Choroid plexus epithelial cell (primary cell): ENCODE measurements at regions not wholly inside any gene's neighbourhood (a gene's known extent, or its start where the extent isn't known, plus 50 kb on each side); places are given as distances from the start of the nearest gene placed in this dataset.

Experiments used
- DNase-seq: peaks from one replicate; pipeline ENCODE4 v3.0.0-alpha.2; 2010; ENCODE audit warnings: low read depth
- H3K4me3 ChIP-seq: 2 replicates; pipeline ENCODE4 v1.5.1; 2011; ENCODE audit warnings: low read depth, mild to moderate bottlenecking, control low read depth, low read length, moderate library complexity
- TF ChIP-seq, protein P1 (sequence below): conservative IDR thresholded peaks from 2 replicates; pipeline ENCODE4 v1.5.1; 2011; ENCODE audit warnings: low read depth, mild to moderate bottlenecking, control low read depth, inconsistent platforms, low read length, moderate library complexity

DNA sequence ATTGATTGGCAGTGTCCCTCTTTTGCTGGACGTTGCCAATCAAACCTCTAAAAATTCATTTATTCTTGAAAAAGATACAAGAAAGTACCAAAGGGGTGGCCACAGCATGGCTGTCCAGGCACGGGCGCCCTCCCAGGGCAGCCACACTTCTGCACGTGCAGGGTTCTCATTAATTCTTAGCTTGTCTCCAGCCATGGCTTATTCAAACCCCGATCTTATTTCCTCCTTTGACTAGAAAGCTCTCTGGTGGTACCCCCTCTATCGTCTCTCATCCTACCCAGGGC lies 123.9 kb downstream of the CTTN start:
- DNase-seq, result no peak
- TF ChIP-seq, protein P1, sequence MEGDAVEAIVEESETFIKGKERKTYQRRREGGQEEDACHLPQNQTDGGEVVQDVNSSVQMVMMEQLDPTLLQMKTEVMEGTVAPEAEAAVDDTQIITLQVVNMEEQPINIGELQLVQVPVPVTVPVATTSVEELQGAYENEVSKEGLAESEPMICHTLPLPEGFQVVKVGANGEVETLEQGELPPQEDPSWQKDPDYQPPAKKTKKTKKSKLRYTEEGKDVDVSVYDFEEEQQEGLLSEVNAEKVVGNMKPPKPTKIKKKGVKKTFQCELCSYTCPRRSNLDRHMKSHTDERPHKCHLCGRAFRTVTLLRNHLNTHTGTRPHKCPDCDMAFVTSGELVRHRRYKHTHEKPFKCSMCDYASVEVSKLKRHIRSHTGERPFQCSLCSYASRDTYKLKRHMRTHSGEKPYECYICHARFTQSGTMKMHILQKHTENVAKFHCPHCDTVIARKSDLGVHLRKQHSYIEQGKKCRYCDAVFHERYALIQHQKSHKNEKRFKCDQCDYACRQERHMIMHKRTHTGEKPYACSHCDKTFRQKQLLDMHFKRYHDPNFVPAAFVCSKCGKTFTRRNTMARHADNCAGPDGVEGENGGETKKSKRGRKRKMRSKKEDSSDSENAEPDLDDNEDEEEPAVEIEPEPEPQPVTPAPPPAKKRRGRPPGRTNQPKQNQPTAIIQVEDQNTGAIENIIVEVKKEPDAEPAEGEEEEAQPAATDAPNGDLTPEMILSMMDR, result no peak

DNA sequence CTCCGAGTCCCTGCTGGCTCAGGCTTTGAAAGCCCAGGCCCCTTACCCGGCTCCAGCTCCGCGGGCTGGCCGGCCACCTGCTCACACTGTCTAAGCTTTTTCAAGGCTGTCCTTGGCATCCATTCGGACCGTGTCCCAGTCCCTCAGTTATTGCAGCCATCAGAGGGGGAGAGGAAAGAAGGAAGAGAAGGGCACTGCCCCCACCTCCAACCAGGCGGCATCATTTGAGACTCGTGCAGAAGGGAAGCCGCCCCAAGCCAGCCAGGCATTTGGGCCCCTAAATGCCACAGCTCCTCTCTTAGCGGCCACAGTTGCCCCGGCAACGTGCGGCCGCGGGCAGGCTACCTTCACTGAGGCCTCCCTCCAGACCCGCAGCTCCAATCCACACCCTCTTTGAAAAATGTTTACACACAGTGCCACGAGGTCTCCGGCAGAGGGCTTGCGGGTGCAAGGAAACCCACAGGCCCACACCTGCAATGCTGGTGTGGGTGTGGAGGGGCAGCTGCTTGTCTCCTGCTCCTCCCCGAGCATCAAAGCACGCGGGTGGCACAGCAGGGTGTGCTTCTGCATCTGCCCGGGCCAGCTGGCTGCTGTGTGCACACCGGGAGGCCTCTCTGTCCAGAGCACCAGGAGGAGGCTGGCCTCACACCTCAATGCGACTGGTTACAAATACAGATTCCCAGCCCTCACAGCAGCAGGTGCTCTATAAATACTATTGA lies 124.4 kb downstream of the CTTN start:
- TF ChIP-seq, protein P1, result no peak
- no peak overlapping the region for H3K4me3 ChIP-seq

More for the DNA sequence above, 123.9 kb downstream of the CTTN start:
- no peak overlapping the region for H3K4me3 ChIP-seq

DNA sequence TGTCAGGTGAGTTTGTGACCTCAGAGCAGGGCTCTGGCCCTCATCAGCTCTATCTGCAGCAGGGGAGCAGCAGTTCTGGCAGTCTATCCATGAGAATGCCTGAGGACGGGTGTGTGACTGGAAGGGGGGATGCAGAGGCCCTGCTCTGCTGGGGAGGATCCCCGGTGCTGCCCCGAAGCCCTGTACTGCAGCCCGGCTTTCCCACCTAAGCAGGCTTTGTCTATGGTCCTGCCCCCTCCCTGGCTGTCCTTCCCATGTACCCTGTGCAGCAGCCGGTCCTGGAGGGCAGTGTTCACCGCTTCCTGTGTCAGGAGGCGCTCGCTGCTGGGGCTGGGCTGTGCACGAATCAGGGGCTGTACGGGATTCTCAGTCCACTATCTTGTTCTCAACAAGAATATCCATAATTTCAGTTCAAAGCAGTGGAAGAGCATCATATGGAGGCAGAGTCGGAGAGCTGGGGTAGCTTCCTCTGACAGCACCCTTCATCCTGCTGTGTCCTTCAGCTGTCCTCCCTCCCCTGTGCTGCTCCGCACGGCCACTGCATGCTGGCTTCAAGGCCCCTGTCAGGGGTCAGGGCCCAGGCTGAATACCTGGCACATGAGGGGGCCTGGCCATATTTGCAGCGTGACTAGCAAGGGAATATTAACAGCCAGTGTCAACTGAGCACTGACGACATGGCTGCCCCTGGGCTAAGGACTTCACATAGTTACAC lies 125.2 kb downstream of the CTTN start:
- no peak for DNase-seq
- H3K4me3 ChIP-seq, result no peak overlapping the region
- TF ChIP-seq, protein P1, result no peak

More for the DNA sequence above, 124.4 kb downstream of the CTTN start:
- DNase-seq, result no peak

DNA sequence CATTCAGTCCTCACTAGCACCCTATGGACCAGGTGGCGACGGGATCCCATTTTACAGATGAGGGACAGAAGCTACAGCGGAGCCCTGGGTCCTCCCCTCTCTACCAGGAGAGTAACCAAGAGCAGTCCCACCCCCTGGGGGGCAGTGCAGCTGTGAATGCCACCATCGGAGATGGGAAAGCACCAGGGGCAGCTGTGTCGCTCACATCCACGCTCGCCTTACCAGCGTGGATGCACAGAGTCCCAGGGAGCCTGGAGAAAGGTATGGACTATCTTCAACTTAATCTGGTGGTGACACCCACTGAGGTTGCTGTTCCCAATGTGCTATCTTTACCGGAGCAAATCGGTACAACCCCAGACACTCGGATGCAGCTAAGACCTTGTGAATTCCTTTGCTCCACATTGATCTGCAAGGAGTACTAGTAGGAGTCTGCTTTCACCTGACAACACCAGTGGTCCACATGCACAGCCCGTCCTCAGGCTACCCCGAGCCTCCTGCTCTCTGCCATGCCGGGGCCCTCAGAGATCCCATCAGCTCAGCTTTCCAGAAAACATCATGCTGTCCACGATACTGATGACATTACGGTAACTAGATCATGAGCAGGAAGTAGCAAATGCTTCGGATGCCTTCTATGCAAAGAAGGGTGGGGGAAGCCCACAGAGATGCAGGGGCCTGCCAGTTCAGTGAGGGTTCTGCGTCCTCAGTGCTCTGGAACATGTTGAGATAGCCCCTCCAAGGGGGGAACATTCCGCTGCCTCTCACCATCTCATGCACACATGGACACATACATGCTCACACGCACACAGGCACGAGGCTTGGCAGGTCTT lies 126.0 kb downstream of the CTTN start:
- no peak overlapping the region for H3K4me3 ChIP-seq
- TF ChIP-seq, protein P1, result no peak
- DNase-seq, result peak; percentile 27

DNA sequence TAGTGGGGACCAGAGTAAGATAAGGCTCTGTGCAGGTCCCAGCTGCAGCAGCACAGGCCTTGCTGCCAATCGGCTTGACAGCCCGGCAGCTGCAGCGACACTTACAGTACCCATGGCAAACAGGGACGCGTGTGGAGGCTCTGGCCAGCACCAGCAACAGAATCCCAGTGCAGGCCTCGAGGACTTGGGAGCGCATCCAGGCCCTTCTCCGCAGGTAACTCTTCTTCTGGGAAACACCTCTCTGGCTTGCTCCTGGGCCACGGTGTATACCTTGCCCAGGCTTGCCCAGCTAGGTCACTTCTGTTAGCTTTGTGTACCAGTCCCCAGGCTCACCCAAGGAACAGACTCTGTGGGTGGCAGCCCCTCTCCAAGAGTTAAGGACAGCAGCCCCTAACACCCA lies 126.7 kb downstream of the CTTN start:
- TF ChIP-seq, protein P1, result no peak
- H3K4me3 ChIP-seq, result no peak overlapping the region
- no peak for DNase-seq

DNA sequence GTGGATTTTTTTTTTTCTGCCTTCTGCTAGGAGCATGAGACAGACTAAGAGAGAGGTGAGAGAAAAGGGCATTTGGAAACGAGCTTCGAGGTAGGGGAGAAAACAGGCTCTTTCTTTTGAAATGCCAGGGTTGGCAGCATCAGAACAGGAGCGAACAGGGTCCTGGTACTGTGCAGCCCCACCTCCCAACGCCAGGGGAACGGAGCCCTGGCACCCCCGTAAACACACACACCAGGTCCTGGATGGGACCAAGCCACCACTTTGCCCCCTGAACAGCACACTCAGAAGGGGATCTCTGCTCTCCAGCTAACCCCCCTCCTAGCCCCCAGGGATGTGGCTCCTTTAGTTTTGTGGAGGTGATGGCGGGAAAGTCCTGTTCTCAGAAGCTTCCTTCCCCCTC lies 127.1 kb downstream of the CTTN start:
- no peak for DNase-seq
- no peak overlapping the region for H3K4me3 ChIP-seq
- TF ChIP-seq, protein P1, result no peak
